ENCODE measurements at regions not wholly inside any gene's neighbourhood (a gene's known extent, or its start where the extent isn't known, plus 50 kb on each side); places are given as distances from the start of the nearest gene placed in this dataset.

GRCh38 chr5:173815571-173815970 lies 72.6 kb upstream of the CPEB4 start:
- TF ChIP-seq MAX (IDR thresholded peaks at IDR 0.05) (no peak), ZBTB7A (IDR thresholded peaks at IDR 0.05; ENCODE audit: low read depth) (no peak), TCF12 (IDR thresholded peaks at IDR 0.05; ENCODE audit: low read depth) (no peak), EGR1 (IDR thresholded peaks at IDR 0.05) (no peak), YY1 (IDR thresholded peaks at IDR 0.05; ENCODE audit: low read depth) (no peak), CEBPB (IDR thresholded peaks at IDR 0.05) (no peak), USF1 (IDR thresholded peaks at IDR 0.05) (no peak), CREB1 (IDR thresholded peaks at IDR 0.05; ENCODE audit: low read depth) (no peak), EP300 (IDR thresholded peaks at IDR 0.05; ENCODE audit: borderline replicate concordance) (no peak), TAF1 (IDR thresholded peaks at IDR 0.05; ENCODE audit: low read depth) (no peak), FOXM1 (IDR thresholded peaks at IDR 0.05; ENCODE audit: borderline replicate concordance, low read depth) (no peak), REST (IDR thresholded peaks at IDR 0.05; ENCODE audit: low read depth) (no peak), TEAD4 (IDR thresholded peaks at IDR 0.05) (no peak), NFIC (IDR thresholded peaks at IDR 0.05) (no peak), RAD21 (IDR thresholded peaks at IDR 0.05; ENCODE audit: low read depth) (no peak)

GRCh38 chr5:173816728-173817127 lies 71.4 kb upstream of the CPEB4 start:
- TF ChIP-seq ZBTB7A (IDR thresholded peaks at IDR 0.05; ENCODE audit: low read depth) (no peak), FOXM1 (IDR thresholded peaks at IDR 0.05; ENCODE audit: borderline replicate concordance, low read depth) (no peak), TAF1 (IDR thresholded peaks at IDR 0.05; ENCODE audit: low read depth) (no peak), YY1 (IDR thresholded peaks at IDR 0.05; ENCODE audit: low read depth) (no peak), TEAD4 (IDR thresholded peaks at IDR 0.05) (no peak), EGR1 (IDR thresholded peaks at IDR 0.05) (no peak), TCF12 (IDR thresholded peaks at IDR 0.05; ENCODE audit: low read depth) (no peak), EP300 (IDR thresholded peaks at IDR 0.05; ENCODE audit: borderline replicate concordance) (no peak), MAX (IDR thresholded peaks at IDR 0.05) (no peak), USF1 (IDR thresholded peaks at IDR 0.05) (no peak)

- TF ChIP-seq REST (IDR thresholded peaks at IDR 0.05; ENCODE audit: low read depth) = no peak
- no peak for TF ChIP-seq EP300 (IDR thresholded peaks at IDR 0.05; ENCODE audit: borderline replicate concordance)
- TF ChIP-seq TAF1 (IDR thresholded peaks at IDR 0.05; ENCODE audit: low read depth) = no peak
- TF ChIP-seq TCF12 (IDR thresholded peaks at IDR 0.05; ENCODE audit: low read depth) = no peak
- TF ChIP-seq RAD21 (IDR thresholded peaks at IDR 0.05; ENCODE audit: low read depth) = no peak
Measured at GRCh38 chr5:173817561-173817960, 70.6 kb upstream of the CPEB4 start.

GRCh38 chr5:173819521-173819920 lies 68.6 kb upstream of the CPEB4 start:
- no peak for TF ChIP-seq EP300 (IDR thresholded peaks at IDR 0.05; ENCODE audit: borderline replicate concordance)
- TF ChIP-seq YY1 (IDR thresholded peaks at IDR 0.05; ENCODE audit: low read depth) = no peak
- TF ChIP-seq TCF12 (IDR thresholded peaks at IDR 0.05; ENCODE audit: low read depth) = no peak
- TF ChIP-seq TAF1 (IDR thresholded peaks at IDR 0.05; ENCODE audit: low read depth) = no peak
- no peak for TF ChIP-seq CEBPB (IDR thresholded peaks at IDR 0.05)
- no peak for TF ChIP-seq RAD21 (IDR thresholded peaks at IDR 0.05; ENCODE audit: low read depth)
- no peak for TF ChIP-seq TEAD4 (IDR thresholded peaks at IDR 0.05)
- no peak for TF ChIP-seq NFIC (IDR thresholded peaks at IDR 0.05)
- TF ChIP-seq REST (IDR thresholded peaks at IDR 0.05; ENCODE audit: low read depth) = no peak
- TF ChIP-seq USF1 (IDR thresholded peaks at IDR 0.05) = no peak
- no peak for TF ChIP-seq FOXM1 (IDR thresholded peaks at IDR 0.05; ENCODE audit: borderline replicate concordance, low read depth)
- TF ChIP-seq ZBTB7A (IDR thresholded peaks at IDR 0.05; ENCODE audit: low read depth) = no peak
- TF ChIP-seq CREB1 (IDR thresholded peaks at IDR 0.05; ENCODE audit: low read depth) = no peak
